ENCODE measurements at regions not wholly inside any gene's neighbourhood (a gene's known extent, or its start where the extent isn't known, plus 50 kb on each side); places are given as distances from the start of the nearest gene placed in this dataset.

DNA sequence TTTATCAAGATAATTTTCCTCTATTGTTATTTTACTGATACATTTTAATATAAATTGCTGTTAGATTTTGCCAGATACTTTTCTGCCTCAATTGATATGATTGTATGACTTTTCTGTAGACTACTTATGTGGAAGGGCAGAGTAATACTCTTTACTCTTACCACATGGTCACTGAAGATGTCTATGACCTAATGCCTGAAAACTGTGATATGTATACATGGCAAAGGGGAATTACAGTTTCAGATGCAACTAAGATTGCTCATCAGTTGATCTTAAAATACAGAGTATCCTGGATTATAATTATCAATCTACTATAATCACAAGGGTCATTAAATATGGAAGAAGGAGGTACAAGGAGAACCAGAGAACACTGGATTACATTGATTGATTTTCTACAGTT, 1528.0 kb downstream of the BRINP3 start:
- Histone ChIP-seq H3K27ac (no peak overlapping the region), H4K20me1 (ENCODE audit: insufficient read depth) (no peaks in the 10 kb centered on the region), H3K4me3 (no peak overlapping the region), H3F3A (ENCODE audit: insufficient read depth, low read depth) (no peaks in the 10 kb centered on the region), H3K9me3 (ENCODE audit: insufficient read depth, low read depth) (no peaks in the 10 kb centered on the region), H2AFZ (no peak overlapping the region), H3K4me2 (no peak overlapping the region), H3K4me1 (replicated peaks; ENCODE audit: insufficient read depth) (no peaks in the 10 kb centered on the region), H3K27me3 (ENCODE audit: insufficient read depth, low read depth) (no peaks in the 10 kb centered on the region), H3K9me2 (ENCODE audit: insufficient read depth) (no peaks in the 10 kb centered on the region), H3K36me3 (ENCODE audit: low read depth) (no peaks in the 10 kb centered on the region), H3K79me2 (ENCODE audit: low read depth) (no peaks in the 10 kb centered on the region)
- no TSS peak for BruUV-seq (replicated peaks)
- ChIA-PET POLR2A (ENCODE audit: unreplicated experiment) (no interaction called here), CTCF (no interaction called here)
- intact Hi-C loops (cut with micrococcal nuclease; ENCODE audit: unreplicated experiment), result no loop called here
- no peak for DNase-seq
- TF ChIP-seq EZH2 (IDR thresholded peaks at IDR 0.05; ENCODE audit: low read depth), result no peak
- TF ChIP-seq CTCF (conservative IDR thresholded peaks at IDR 0.05), result no peak

- H4K20me1 ChIP-seq (ENCODE audit: insufficient read depth), result no peaks in the 10 kb centered on the region
- H3K27me3 ChIP-seq (ENCODE audit: insufficient read depth, low read depth), result no peaks in the 10 kb centered on the region
- H3K9me2 ChIP-seq (ENCODE audit: insufficient read depth), result no peaks in the 10 kb centered on the region
- H3K36me3 ChIP-seq (ENCODE audit: low read depth), result no peaks in the 10 kb centered on the region
- TF ChIP-seq CTCF (conservative IDR thresholded peaks at IDR 0.05) (no peak), EZH2 (IDR thresholded peaks at IDR 0.05; ENCODE audit: low read depth) (no peak)
- no peak overlapping the region for H3K4me2 ChIP-seq
- BruUV-seq (replicated peaks), result no TSS peak
- POLR2A ChIA-PET (ENCODE audit: unreplicated experiment), result no interaction called here
- CTCF ChIA-PET, result no interaction called here
- H3K4me3 ChIP-seq, result no peak overlapping the region
- no peaks in the 10 kb centered on the region for H3K9me3 ChIP-seq (ENCODE audit: insufficient read depth, low read depth)
- H2AFZ ChIP-seq, result 0 out of 2 replicates have a peak overlapping the region, but pooled peaks have one; percentile 33
- H3K4me1 ChIP-seq (replicated peaks; ENCODE audit: insufficient read depth), result no peaks in the 10 kb centered on the region
- intact Hi-C loops (cut with micrococcal nuclease; ENCODE audit: unreplicated experiment), result no loop called here
- no peaks in the 10 kb centered on the region for H3F3A ChIP-seq (ENCODE audit: insufficient read depth, low read depth)
- H3K79me2 ChIP-seq (ENCODE audit: low read depth), result no peaks in the 10 kb centered on the region
- H3K27ac ChIP-seq, result no peak overlapping the region
- no peak for DNase-seq
Observed at GRCh38 chr1:188958461-188959115, 1519.1 kb downstream of the BRINP3 start.

GRCh38 chr1:188986745-188987417, 1490.8 kb downstream of the BRINP3 start:
- no peaks in the 10 kb centered on the region for H3K36me3 ChIP-seq (ENCODE audit: low read depth)
- ChIA-PET POLR2A (ENCODE audit: unreplicated experiment) (no interaction called here), CTCF (no interaction called here)
- no TSS peak for BruUV-seq (replicated peaks)
- TF ChIP-seq EZH2 (IDR thresholded peaks at IDR 0.05; ENCODE audit: low read depth), result no peak
- no peak for TF ChIP-seq CTCF (conservative IDR thresholded peaks at IDR 0.05)
- no peak overlapping the region for H2AFZ ChIP-seq
- H3F3A ChIP-seq (ENCODE audit: insufficient read depth, low read depth), result no peaks in the 10 kb centered on the region
- no peak overlapping the region for H3K27ac ChIP-seq
- no peaks in the 10 kb centered on the region for H3K9me2 ChIP-seq (ENCODE audit: insufficient read depth)
- no peaks in the 10 kb centered on the region for H3K79me2 ChIP-seq (ENCODE audit: low read depth)
- no peak overlapping the region for H3K4me3 ChIP-seq
- H3K9me3 ChIP-seq (ENCODE audit: insufficient read depth, low read depth), result no peaks in the 10 kb centered on the region
- no peaks in the 10 kb centered on the region for H3K4me1 ChIP-seq (replicated peaks; ENCODE audit: insufficient read depth)
- no peaks in the 10 kb centered on the region for H3K27me3 ChIP-seq (ENCODE audit: insufficient read depth, low read depth)
- intact Hi-C loops (cut with micrococcal nuclease; ENCODE audit: unreplicated experiment), result no loop called here
- H4K20me1 ChIP-seq (ENCODE audit: insufficient read depth), result no peaks in the 10 kb centered on the region
- DNase-seq, result no peak
- H3K4me2 ChIP-seq, result no peak overlapping the region

Data from PC-9 (cell line).